Myocyte (in vitro differentiated cells): ENCODE measurements at regions not wholly inside any gene's neighbourhood (a gene's known extent, or its start where the extent isn't known, plus 50 kb on each side); places are given as distances from the start of the nearest gene placed in this dataset.
A peak's percentile ranks its signal among the peaks of the same experiment; 100 is the strongest.
"Not testable (repeated sequence)": the region's sequence is repeated elsewhere in the genome, so short reads cannot be mapped to it uniquely, and the experiment has no call there.

Source experiments
- DNase-seq: peaks from one replicate; pipeline ENCODE4 v3.0.0-alpha.2; 2012; ENCODE audit warnings: low read depth

- no peak for DNase-seq
Observed at GRCh38 chr2:120647487-120647886, 88.2 kb upstream of the GLI2 start.

- not testable (repeated sequence) for DNase-seq
Observed at GRCh38 chr2:120649381-120649780, 86.3 kb upstream of the GLI2 start.

- DNase-seq, result no peak
Observed at GRCh38 chr2:120650022-120650644, 85.5 kb upstream of the GLI2 start.

- no peak for DNase-seq
Observed at GRCh38 chr2:120651818-120652217, 83.8 kb upstream of the GLI2 start.

- no peak for DNase-seq
Observed at GRCh38 chr2:120653046-120653445, 82.6 kb upstream of the GLI2 start.

GRCh38 chr2:120653871-120654270 is 81.8 kb upstream of the GLI2 start:
- DNase-seq, result no peak

GRCh38 chr2:120654381-120655134 is 81.1 kb upstream of the GLI2 start:
- DNase-seq, result no peak

GRCh38 chr2:120656273-120656950 is 79.3 kb upstream of the GLI2 start:
- DNase-seq, result no peak

GRCh38 chr2:120658042-120658769 is 77.5 kb upstream of the GLI2 start:
- DNase-seq, result no peak

- DNase-seq, result no peak
Observed at GRCh38 chr2:120658770-120659158, 76.9 kb upstream of the GLI2 start.

- DNase-seq, result no peak
Observed at GRCh38 chr2:120659275-120659977, 76.2 kb upstream of the GLI2 start.

- DNase-seq, result no peak
Observed at GRCh38 chr2:120660056-120660694, 75.5 kb upstream of the GLI2 start.

GRCh38 chr2:120660771-120661459 is 74.8 kb upstream of the GLI2 start:
- peak; percentile 29 for DNase-seq

GRCh38 chr2:120661551-120661950 is 74.1 kb upstream of the GLI2 start:
- DNase-seq, result no peak

- DNase-seq, result no peak
Observed at GRCh38 chr2:120662046-120662445, 73.6 kb upstream of the GLI2 start.

- no peak for DNase-seq
Observed at GRCh38 chr2:120662746-120663145, 72.9 kb upstream of the GLI2 start.

GRCh38 chr2:120666433-120666832 is 69.2 kb upstream of the GLI2 start:
- DNase-seq, result no peak

- DNase-seq, result no peak
Observed at GRCh38 chr2:120667981-120668380, 67.7 kb upstream of the GLI2 start.

GRCh38 chr2:120669121-120669952 is 66.3 kb upstream of the GLI2 start:
- peak; percentile 83 for DNase-seq
